Astrocyte (in vitro differentiated cells and primary cell): ENCODE measurements at regions not wholly inside any gene's neighbourhood (a gene's known extent, or its start where the extent isn't known, plus 50 kb on each side); places are given as distances from the start of the nearest gene placed in this dataset.

Source experiments
- DNase-seq: peaks from one replicate; pipeline ENCODE4 v3.0.0-alpha.2; 2010; ENCODE audit warnings: low read depth
- FAIRE-seq: peaks from 2 replicates; lab custom pipeline; 2011; peaks lifted over from hg19 to GRCh38; lab: Jason Lieb, UNC
- H2AFZ ChIP-seq: 2 replicates; pipeline ENCODE4 v1.6.0; 2012; ENCODE audit warnings: low read depth, low read length, inconsistent platforms
- H3K27ac ChIP-seq: 2 replicates; pipeline ENCODE4 v1.5.1; 2011; ENCODE audit warnings: low read depth, low read length, inconsistent platforms
- H3K27me3 ChIP-seq: 2 replicates; pipeline ENCODE4 v1.6.0; 2011; ENCODE audit warnings: low read length, inconsistent platforms; ENCODE audit not compliant: insufficient read depth
- H3K36me3 ChIP-seq: 2 replicates; pipeline ENCODE4 v1.5.1; 2011; ENCODE audit warnings: low read length, inconsistent platforms; ENCODE audit not compliant: insufficient read depth
- H3K4me1 ChIP-seq: 2 replicates; pipeline ENCODE4 v1.5.1; 2011; ENCODE audit warnings: low read length, inconsistent platforms; ENCODE audit not compliant: insufficient read depth
- H3K4me2 ChIP-seq: 2 replicates; pipeline ENCODE4 v1.6.0; 2012; ENCODE audit warnings: low read length, inconsistent platforms
- H3K4me3 ChIP-seq: 2 replicates; pipeline ENCODE4 v1.5.1; 2011; ENCODE audit warnings: low read depth, mild to moderate bottlenecking, low read length, inconsistent platforms; ENCODE audit not compliant: insufficient read depth
- H3K79me2 ChIP-seq: 2 replicates; pipeline ENCODE4 v1.6.0; 2012; ENCODE audit warnings: mild to moderate bottlenecking, low read length, inconsistent platforms; ENCODE audit not compliant: insufficient read depth
- H3K9ac ChIP-seq: 2 replicates; pipeline ENCODE4 v1.6.0; 2012; ENCODE audit warnings: mild to moderate bottlenecking, low read length, inconsistent platforms
- H3K9me3 ChIP-seq: 2 replicates; pipeline ENCODE4 v1.5.1; 2012; ENCODE audit warnings: low read depth, mild to moderate bottlenecking, low read length, inconsistent platforms; ENCODE audit not compliant: insufficient read depth
- H4K20me1 ChIP-seq: 2 replicates; pipeline ENCODE4 v1.6.0; 2012; ENCODE audit warnings: low read length, inconsistent platforms; ENCODE audit not compliant: insufficient read depth
- H3K27ac Mint-ChIP-seq: one replicate; pipeline ENCODE4 v1.8.0; 2021; ENCODE audit warnings: mild to moderate bottlenecking, mixed read lengths; ENCODE audit not compliant: unreplicated experiment
- H3K27me3 Mint-ChIP-seq: one replicate; pipeline ENCODE4 v1.8.0; 2021; ENCODE audit warnings: low read depth, mixed read lengths; ENCODE audit not compliant: unreplicated experiment
- H3K36me3 Mint-ChIP-seq: one replicate; pipeline ENCODE4 v1.8.0; 2021; ENCODE audit warnings: low read depth, mixed read lengths; ENCODE audit not compliant: unreplicated experiment
- H3K4me1 Mint-ChIP-seq: one replicate; pipeline ENCODE4 v1.8.0; 2021; ENCODE audit warnings: low read depth, mixed read lengths; ENCODE audit not compliant: unreplicated experiment
- H3K4me3 Mint-ChIP-seq: one replicate; pipeline ENCODE4 v1.8.0; 2021; ENCODE audit warnings: mild to moderate bottlenecking, moderate library complexity, mixed read lengths; ENCODE audit not compliant: unreplicated experiment
- H3K9me3 Mint-ChIP-seq: one replicate; pipeline ENCODE4 v1.8.0; 2021; ENCODE audit warnings: mild to moderate bottlenecking, mixed read lengths; ENCODE audit not compliant: unreplicated experiment
- CTCF ChIP-seq: IDR thresholded peaks from 2 replicates; pipeline ENCODE4 v1.5.1; 2011; ENCODE audit warnings: low read depth, mild to moderate bottlenecking, inconsistent platforms, low read length, moderate library complexity; ENCODE audit not compliant: insufficient read depth
- EZH2 ChIP-seq: IDR thresholded peaks from 2 replicates; pipeline ENCODE4 v1.6.1; 2012; ENCODE audit warnings: mild to moderate bottlenecking, low read length, inconsistent platforms; ENCODE audit not compliant: insufficient read depth

- no peaks in the 10 kb centered on the region for H3K4me1 Mint-ChIP-seq
- no peak overlapping the region for H3K4me3 ChIP-seq
- FAIRE-seq (no peak), DNase-seq (no peak)
- H3K4me3 Mint-ChIP-seq: no peak overlapping the region
- H3K36me3 ChIP-seq: no peaks in the 10 kb centered on the region
- no peaks in the 10 kb centered on the region for H3K27me3 ChIP-seq
- H3K9me3 Mint-ChIP-seq: peaks cover 7% of the 10 kb centered on the region
- no peak overlapping the region for H3K27ac ChIP-seq
- no peak overlapping the region for H2AFZ ChIP-seq
- H3K27me3 Mint-ChIP-seq: no peaks in the 10 kb centered on the region
- no peak overlapping the region for H3K9ac ChIP-seq
- no peaks in the 10 kb centered on the region for H3K4me1 ChIP-seq
- no peaks in the 10 kb centered on the region for H3K79me2 ChIP-seq
- peaks cover 6% of the 10 kb centered on the region for H3K9me3 ChIP-seq
- H3K27ac Mint-ChIP-seq: no peak overlapping the region
- no peak overlapping the region for H3K4me2 ChIP-seq
- no peaks in the 10 kb centered on the region for H3K36me3 Mint-ChIP-seq
- H4K20me1 ChIP-seq: no peaks in the 10 kb centered on the region
- TF ChIP-seq CTCF (no peak), EZH2 (no peak)
These were observed 57.9 kb upstream of the FSHB start for GRCh38 chr11:30172883-30173311.

- H3K9me3 Mint-ChIP-seq: peaks cover 20% of the 10 kb centered on the region
- peak; percentile 27 for DNase-seq
- TF ChIP-seq EZH2 (no peak), CTCF (no peak)
- H3K9me3 ChIP-seq: peaks cover 8% of the 10 kb centered on the region
- H3K9ac ChIP-seq: no peak overlapping the region
- H2AFZ ChIP-seq: no peak overlapping the region
- H3K79me2 ChIP-seq: no peaks in the 10 kb centered on the region
- H3K4me1 Mint-ChIP-seq: no peaks in the 10 kb centered on the region
- H3K36me3 Mint-ChIP-seq: no peaks in the 10 kb centered on the region
- no peak for FAIRE-seq
- H3K36me3 ChIP-seq: no peaks in the 10 kb centered on the region
- no peak overlapping the region for H3K4me3 ChIP-seq
- no peaks in the 10 kb centered on the region for H4K20me1 ChIP-seq
- H3K27me3 Mint-ChIP-seq: no peaks in the 10 kb centered on the region
- H3K4me1 ChIP-seq: no peaks in the 10 kb centered on the region
- H3K4me2 ChIP-seq: no peak overlapping the region
- no peak overlapping the region for H3K27ac ChIP-seq
- no peak overlapping the region for H3K27ac Mint-ChIP-seq
- no peaks in the 10 kb centered on the region for H3K27me3 ChIP-seq
- H3K4me3 Mint-ChIP-seq: no peak overlapping the region
These were observed 56.4 kb upstream of the FSHB start for GRCh38 chr11:30174265-30175020.
